SKM-1 (cell line): ENCODE measurements at regions not wholly inside any gene's neighbourhood (a gene's known extent, or its start where the extent isn't known, plus 50 kb on each side); places are given as distances from the start of the nearest gene placed in this dataset.
"Not testable (repeated sequence)": the region's sequence is repeated elsewhere in the genome, so short reads cannot be mapped to it uniquely, and the experiment has no call there.

Experiments used
- DNase-seq: peaks from one replicate; lab custom pipeline; 2025; ENCODE audit not compliant: unreplicated experiment; lab: John Stamatoyannopoulos, UW

DNA sequence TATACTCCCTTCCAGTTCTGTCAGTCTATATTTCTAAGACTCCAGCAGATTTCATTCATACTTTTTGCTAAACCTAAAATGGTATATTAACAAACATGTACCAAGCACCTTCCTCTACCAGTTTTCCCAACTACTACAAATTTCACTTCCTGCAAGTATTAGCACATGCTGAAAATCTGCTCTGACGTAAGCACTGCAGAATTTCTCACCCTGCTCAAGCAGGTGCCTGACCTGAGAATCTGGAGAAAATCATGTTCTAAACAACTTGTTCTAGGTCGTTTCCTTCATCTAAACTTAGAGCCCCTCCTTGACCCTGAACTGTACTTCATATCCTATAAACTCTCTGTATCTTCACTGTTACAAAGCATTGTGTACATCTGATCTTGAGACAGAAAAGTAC is 380.7 kb upstream of the NOCT start:
- no peak for DNase-seq

DNA sequence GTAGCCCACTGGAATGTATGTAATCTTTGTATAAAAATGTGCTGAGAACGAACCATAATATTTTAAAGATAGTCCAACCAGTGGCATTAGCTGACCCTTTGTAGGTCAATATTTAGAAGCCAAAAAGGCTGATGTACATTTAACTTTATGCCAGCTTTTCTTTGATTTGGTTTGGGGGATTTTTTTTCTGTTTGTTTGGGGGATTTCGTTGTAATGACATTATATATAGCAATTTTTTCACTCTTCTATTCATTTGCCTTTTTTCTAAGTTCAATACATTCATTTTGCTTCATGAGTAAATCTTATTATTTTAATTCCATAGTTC is 382.0 kb upstream of the NOCT start:
- DNase-seq: no peak

DNA sequence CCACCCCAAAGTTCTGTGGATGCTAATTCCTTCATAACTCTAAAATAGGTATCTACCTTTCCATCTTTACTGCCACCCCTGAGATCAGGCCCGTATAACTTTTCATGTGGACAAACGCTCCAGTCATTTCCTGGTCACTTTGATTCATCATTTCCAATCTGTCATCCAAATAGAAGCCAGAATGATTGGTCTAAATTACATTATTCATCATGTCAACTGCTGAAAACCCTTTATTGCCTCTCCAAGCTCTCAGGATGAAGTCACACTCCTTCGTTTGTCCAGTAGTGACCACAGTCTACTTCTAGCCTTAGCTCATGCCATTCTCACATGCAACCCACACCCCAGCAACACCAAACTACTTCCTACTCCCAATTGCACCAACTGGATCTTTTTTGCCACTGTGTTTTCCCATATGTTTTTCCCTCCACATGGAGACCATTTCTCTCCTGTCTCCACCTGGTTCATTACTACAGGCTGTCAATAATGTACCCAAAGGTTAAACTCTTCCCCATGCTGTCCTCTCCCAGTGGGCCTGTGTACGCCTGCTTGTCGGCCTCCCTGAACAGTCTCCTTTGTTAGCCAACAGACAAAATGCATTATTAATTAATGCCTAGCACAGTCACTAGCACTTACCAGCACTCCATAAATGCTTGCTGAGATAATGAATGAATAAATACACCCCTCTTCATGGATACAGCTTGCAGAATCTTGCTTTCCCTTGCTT is 382.6 kb upstream of the NOCT start:
- DNase-seq: no peak

DNA sequence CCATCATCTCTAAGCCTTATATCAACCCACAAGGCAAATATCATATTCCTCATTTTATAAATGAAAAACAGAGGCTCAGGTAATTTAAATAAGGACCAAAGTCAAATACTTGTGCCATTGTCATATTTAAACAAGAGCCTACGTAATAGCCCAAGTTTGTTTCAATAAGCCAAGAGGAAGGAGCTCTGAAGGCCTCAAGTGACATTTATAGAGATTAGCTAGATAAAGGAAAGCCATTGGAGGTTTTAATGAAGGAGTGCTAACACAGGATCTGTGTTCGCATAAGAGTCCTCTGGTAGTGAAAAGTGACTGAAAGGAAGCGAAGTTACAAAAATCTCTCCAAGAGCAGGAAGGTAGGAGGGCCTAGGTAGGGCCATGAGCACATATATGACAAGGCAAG is 384.9 kb upstream of the NOCT start:
- DNase-seq: no peak

DNA sequence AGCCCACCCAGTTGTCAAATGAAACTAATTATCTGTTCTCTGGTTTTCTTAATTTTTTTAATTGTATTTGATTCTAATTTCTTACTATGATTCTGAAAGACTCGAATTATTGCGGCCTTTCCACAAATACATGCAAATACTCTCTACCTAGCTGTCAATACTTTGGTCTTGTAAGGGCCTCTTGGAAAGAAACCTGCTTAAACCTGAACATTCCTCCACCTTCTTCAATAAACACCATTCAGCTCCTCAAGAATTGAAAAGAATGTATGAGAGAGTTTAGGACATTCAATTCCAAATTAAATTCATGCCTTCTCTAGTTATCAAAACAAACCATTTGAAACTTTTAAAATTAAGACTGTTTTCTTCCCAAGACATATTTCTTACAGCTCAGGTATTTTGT is 385.9 kb upstream of the NOCT start:
- DNase-seq: no peak

DNA sequence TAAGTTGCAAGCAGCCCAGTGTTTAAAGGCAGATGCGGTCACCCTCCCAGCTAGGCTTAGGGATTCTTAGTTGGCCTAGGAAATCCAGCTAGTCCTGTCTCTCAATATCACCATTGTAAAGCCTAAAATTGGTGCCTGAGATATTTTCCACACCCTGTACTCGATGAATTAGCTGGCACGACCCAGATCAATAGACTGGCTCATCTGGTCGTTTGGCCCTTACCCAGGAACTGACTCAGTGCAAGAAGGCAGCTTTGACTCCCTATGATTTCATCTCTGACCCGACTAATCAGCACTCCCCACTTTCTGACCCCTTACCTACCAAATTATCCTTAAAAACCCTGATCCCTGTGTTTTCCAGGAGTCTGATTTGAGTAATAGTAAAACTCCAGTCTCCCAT is 384.9 kb upstream of the SLC7A11 start:
- no peak for DNase-seq

DNA sequence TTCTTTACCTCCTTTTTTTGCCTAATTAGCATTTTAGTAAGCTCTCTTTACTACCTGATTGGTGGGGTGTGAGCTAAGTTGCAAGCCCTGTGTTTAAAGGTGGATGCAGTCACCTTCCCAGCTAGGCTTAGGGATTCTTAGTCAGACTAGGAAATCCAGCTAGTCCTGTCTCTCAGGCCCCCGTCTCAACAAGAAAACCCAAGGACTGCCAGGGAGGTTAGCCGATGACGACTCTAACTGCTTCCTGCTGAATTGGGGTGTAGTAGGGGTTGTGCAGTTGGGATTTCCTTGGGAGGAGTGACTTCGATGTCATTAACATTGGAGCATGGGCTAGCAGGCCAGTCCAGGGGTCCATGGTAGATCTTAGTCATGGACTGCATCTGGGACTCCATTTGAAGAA is 380.2 kb upstream of the SLC7A11 start:
- DNase-seq: not testable (repeated sequence)

DNA sequence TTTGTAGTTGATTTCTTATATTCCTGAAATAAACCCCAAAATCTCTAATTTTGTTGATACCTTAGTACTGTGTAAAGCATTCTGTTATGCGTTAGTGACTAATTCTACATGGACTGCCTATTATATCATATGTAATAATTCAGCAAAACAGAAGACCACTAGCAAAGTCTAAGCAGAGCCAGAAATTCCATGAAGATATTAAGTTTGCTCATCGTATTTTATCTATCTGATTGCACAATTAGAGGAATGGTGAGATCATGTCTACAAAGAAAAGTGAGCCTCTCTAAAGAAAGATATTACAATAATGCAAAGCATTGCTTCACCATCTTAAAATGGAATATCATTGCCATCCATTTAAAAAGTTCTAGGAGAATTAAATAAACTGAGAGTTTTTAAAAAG is 374.6 kb upstream of the SLC7A11 start:
- DNase-seq: no peak

DNA sequence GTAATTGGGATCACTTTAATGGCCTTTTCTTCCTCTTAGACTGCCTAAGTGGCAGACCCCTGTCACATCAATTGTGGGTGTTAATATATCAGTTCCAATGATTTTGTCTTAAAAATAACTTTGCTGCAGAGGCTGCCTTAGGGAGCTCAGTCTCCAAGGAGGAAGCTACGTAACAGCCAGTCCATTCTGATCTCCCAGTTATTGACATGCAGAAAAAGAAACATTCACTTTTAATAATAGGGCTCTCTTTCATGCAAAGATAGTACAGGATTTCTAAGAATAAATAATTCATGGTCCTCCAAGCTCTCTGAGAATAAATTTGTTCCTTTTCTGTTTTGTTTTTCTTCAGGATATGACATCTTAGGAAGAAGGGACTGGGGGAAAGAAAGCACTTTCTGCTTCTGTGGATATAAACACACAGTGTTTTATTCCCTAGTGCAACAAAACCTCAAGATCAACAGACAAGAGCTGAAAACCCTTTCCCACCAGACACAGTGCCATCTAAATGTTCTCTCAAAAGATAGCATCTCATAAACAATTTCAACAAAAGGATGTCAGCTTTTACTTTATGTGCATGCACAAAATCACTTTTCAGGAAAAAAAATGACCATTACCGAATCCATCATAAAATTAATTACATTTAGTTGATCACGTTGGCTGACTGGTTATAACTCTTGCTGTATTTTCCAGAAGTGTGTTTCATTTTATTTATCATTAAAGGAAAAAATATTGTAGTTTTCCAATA is 372.4 kb upstream of the SLC7A11 start:
- no peak for DNase-seq

DNA sequence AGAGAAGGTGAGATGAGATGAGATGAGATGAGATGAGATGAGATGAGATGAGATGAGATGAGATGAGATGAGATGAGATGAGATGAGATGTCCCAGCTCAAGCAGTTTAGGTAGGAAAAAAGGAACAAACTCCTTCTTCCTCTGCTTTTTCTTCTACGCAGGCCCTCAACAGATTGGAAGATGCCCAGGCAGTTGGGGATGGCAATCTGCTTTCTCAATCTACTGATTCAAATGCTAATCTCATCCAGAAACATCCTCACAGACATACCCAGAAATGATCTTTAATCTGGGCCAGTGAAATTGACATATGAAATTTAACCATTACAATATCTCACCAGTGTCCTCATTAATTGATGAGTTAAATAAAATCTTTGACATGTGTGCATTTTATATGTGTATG is 370.3 kb upstream of the SLC7A11 start:
- DNase-seq: no peak

DNA sequence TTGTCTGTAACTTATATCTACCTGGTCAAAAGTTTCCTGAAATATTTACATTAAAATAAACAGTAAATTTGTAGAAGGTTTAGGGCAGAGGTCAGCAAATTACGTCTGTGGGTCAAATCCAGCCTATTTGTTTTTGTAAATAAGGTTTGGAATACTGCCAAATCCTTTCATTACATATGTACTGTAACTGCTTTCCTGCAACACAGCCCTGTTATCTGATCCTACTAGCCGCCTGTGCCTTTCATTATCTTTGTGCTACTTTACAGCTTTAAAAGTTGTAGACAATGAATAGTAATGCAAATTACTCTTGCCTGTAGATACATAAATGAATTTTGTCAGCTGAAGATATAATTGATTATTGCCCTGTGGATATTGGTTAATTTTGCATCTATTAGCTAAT is 369.6 kb upstream of the SLC7A11 start:
- no peak for DNase-seq

DNA sequence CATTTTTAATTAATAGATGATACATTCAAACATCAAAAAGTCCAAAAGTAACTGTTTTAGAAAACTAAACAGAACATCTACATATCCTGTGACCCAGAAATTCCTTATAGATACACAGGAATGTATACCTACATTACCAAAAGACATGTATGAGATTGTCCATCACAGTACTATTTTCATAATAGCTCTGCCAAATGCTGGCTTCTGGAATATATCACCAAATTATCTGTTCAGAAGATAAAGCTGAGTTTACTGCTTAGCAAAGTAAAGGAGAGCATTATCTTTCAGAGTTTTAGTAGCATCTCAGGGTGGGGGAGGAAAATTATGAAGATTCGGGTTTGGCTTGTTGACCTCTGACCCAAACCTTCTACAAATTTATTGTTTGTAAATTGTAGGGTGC is 368.9 kb upstream of the SLC7A11 start:
- DNase-seq: no peak

DNA sequence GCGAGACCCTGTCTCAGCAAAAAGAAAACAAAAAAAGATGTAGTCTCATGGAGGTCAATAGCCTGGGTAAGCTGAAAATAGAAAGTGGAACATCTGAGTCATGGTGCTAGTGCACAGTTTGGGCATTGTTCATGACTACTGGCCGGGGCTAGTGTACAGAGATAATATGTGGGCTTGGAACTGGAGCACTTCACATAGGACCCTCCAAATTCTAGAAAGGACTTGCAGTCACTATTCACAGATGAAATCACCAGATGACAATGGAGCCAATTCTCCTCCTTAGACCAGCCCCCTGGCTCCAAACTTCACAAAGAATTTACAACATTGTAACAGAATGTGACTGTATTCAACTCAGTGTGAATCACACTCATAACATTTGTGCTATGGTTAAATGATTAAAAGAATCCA is 367.8 kb upstream of the SLC7A11 start:
- no peak for DNase-seq

DNA sequence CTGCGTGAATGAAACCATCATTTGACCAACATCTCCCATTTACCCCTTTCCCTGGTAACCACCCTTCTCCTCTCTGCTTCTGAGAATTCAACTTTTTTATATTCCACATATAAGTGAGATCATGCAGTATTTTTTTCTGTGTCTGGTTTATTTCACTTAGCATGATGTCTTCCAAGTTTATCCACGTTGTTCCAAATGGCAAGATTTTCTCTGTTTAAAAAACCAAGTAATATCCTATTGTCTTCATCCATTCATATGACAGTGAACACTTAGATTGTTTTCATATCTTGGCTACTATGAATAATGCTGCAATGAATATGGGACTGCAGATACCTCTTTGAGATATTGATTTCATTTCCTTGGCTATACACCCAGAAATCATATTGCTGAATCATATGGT is 362.4 kb upstream of the SLC7A11 start:
- DNase-seq: no peak

DNA sequence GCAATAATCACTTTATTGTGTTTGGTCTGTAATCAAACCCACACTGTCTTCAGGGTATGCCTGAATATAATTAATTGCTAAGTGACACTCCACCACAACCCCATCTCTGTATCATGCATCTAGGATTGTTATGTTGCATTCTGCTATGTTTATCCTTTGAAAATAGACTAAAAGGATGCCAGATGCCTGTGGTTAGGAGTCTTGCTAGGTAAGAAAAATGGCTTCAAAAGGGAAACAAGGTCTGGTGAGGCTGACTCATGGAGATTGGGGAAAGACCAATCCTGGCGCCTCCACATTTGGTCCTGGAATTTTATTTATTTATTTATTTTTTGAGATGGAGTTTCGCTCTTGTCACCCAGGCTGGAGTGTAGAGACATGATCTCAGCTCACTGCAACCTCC is 360.5 kb upstream of the SLC7A11 start:
- no peak for DNase-seq

DNA sequence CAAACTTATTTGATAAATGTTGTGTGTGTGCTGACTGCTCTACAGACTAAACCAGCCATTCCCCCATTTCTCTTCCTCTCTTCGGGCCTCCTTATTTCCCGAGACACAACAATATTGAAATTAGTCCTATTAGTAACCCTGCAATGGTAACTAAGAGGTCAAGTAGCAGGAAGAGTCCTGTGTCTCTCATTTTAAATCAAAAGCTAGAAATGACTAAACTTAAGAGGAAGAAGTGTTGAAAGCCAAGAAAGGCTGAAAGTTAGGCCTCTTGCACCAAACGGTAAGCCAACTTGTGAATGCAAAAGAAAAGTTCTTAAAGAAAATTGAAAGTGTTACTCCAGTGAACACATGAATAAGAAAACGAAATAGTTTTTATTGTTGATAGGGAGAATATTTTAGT is 357.8 kb upstream of the SLC7A11 start:
- no peak for DNase-seq

DNA sequence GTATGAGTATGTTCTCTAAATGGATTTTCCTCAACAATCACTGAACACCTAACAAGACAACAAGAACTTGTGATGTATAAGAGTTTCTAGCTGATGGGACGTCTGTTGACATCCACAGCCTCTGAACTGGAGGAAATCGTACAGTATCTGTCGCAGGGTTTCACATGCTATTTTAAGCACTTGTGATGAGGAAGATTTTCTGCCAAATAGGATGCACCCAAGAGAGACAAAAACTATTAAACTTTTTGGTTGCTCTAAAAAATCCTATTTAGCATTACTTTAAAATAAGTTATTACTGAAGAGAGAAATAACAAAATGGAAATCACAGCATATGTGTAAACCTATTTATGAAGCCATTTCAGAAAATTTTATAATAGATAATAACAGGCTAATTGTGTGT is 356.1 kb upstream of the SLC7A11 start:
- no peak for DNase-seq

DNA sequence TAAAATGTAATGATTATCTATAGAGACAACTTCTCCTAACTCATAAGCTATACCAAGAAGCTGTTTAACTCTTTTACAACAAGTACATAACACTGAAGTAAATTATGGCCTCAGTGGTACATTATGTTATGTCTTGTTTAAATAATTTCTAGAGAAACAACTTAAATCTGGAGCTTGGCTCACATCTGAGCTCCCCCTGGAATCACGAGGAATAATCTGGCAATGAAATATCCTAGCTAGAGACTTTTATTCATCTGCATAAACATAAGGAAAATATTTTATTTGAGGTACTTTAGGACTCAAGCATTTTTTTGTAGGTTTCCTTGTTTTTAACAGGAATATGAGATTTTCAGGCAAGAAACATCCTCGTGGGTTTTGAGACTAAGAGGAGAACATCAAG is 354.7 kb upstream of the SLC7A11 start:
- DNase-seq: no peak

DNA sequence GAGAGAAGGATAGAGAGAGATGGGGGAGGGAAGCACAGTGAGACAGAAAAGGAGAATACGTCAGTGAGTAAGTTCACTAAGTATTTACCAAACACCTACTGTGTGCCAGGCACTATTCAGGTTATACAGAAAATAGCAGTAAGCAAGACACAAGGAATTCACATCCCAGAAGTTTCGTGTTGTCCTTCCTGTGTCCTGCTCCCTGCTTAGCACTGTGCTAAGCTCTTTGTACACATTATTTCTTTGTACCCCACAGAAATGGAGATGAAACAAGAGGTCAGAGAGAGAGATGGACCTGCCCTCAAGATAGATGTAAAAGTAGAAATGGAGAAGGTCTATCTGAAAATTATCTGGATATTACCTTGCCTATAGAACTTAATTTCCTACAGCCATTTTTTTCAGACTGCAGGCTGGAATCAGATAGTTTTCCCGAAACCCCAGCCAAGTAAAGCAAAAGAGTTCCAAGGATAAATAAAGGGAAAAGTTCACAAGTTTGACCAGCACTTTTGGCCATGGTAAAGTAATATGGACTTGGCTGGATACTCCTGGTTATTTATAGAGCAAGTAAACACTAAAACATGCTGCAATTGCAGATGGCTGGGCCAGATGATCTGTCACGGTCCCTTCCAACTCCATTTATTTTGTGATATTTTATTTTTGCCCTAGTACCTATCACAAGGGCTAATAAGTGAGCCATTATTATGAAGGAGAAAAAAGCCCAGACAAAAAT is 353.7 kb upstream of the SLC7A11 start:
- DNase-seq: no peak

DNA sequence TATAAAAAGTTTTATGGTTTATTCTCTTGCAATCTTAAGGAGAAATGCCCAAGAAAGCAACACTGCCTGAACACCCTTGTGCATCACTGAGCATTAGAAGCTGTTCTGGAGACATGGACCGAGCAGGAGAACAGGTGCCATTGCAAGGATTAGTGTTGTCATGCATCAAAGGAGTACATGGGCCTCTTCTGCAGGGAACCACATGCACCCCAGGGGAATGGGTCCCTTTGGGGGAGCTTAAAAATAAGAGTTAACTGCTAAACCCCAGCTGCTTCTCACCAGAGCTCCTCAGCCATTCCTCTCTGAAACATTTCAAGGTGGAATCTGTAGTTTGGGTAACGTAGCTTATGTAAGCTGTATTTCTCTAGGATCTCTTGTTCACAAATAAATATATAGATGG is 353.0 kb upstream of the SLC7A11 start:
- no peak for DNase-seq

DNA sequence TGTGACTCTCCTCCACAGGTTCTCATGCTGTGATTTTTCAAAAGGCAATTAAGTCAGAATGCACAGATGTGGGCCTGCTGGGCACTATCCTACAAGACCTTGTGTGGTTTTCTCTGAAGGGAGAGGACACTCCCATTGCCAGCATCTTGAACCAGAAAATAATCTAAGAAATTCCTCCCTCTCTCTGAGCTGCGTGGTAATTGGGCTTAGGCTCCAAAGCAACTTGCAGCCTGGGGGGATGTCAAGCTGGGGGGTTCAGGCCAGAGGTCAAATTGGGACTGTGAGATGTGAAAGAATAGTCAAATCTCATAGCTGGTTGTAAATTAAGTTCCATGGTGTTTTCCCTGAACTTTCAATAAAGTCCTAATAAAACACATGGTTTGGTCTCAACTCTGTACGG is 350.6 kb upstream of the SLC7A11 start:
- DNase-seq: no peak

DNA sequence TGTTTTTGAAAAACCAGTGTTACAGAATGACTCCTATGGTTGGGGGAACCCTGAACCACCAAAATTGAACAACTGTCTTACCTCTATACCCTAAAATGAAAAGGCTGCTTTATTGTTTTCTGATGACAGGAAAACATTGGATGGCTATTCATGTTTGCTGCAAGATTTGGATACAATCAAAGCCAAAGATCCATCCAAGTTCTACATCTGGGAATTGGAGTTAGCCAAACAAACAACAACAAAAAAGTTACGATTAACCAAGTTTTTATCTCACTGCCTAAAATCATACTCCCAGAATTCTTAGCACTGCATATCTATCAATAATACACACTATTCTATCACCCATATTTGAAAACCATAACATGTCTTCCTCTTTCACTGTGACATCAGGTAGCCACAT is 349.7 kb upstream of the SLC7A11 start:
- DNase-seq: no peak
